Fibroblast of pulmonary artery (primary cell): ENCODE measurements at regions not wholly inside any gene's neighbourhood (a gene's known extent, or its start where the extent isn't known, plus 50 kb on each side); places are given as distances from the start of the nearest gene placed in this dataset.

ENCODE experiments used
- DNase-seq: peaks from one replicate; pipeline ENCODE4 v3.0.0-alpha.2; 2010; ENCODE audit warnings: low read depth
- H3K4me3 ChIP-seq: replicated peaks from 2 replicates; pipeline ENCODE4 v1.5.1; 2011; ENCODE audit warnings: low read depth, mild to moderate bottlenecking, control low read depth, low read length, moderate library complexity
- CTCF ChIP-seq: IDR thresholded peaks from 2 replicates; pipeline ENCODE4 v1.5.1; 2011; ENCODE audit warnings: mild to moderate bottlenecking, control low read depth, low read length, inconsistent platforms; ENCODE audit errors: missing control alignments

DNA sequence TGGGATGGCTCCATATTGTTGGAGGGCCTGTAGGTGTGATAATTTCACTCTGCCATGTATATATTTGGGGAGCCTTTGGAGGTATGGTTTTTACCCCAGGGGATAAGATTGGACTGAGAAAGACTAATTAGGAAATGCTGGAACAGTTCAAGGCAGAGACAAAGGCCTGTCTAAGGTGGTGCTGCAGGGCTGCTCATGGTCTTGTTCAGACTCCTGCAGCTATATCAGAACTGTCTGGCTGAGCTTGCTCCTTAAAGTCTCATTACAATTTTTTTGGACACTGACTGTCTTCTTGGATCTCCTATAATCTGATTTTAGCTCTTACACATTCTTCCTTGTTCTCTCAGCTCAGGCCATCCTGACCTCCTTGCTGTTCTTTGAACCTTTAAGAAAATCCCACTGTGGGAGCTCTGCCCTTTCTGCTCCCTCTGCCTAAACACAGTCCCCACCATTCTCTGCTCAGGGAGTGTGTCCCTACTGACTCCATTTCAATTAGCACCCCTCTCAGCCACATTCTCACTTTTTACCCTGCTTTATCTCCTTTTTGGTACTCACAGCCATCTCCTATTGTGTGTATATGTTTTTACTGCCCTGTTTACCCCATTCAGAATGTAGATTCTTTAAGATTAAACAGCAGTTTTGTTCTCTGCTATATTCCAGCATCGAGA lies 468.7 kb upstream of the FANCL start:
- H3K4me3 ChIP-seq = no peak overlapping the region
- no peak for TF ChIP-seq CTCF
- no peak for DNase-seq

DNA sequence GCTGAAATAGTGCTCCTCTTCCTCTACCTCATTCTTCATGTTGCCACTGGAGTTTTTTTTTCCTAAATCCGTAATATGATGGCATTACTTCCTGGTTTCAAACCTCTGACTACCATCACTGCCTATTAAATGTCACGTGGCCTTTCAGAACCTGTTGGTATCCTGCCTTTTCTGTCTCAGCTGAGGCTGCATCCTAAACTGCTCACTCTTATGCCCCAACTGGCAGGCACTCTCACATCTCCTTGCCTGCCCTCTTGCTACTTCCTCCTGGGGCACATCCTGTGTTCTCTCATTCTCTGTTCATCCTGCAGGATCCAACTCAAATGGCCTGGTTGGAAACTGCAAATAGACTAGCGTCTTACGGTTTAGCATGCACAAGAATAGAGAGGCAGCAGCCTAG lies 468.1 kb upstream of the FANCL start:
- H3K4me3 ChIP-seq = no peak overlapping the region
- TF ChIP-seq CTCF = no peak
- no peak for DNase-seq

- DNase-seq = no peak
- TF ChIP-seq CTCF = no peak
- no peak overlapping the region for H3K4me3 ChIP-seq
These were observed 467.4 kb upstream of the FANCL start for GRCh38 chr2:58708565-58708964.

DNA sequence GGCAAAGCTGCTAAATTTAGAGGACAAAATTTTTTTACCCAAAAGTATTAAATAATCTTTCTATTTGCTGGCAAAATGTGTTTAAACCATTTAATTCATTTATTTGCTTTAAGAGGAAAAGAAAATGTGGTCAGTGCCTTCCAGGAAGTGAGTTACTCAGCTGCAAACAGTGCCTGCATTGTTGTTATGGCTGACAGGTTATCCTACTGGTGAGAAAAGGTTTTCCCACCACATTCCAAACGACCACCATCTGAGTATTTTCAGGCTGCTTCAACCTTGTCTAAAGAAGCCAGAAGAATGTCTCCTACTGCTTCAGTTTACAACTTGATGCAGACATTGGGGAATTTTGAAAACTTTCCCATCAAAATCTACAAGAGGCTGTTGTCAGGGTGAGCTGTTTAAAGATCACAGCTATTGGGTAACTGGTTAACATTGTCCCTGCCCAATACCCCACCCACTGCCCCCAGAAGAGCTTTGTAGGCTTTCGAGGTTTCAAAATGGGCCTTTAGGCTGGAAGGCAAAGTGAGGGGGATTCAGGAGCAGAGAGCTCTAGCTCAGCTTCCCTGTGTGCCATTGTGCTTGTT lies 461.3 kb upstream of the FANCL start:
- peak; percentile 1 for DNase-seq
- no peak overlapping the region for H3K4me3 ChIP-seq
- no peak for TF ChIP-seq CTCF

GRCh38 chr2:58701688-58702301 lies 460.7 kb upstream of the FANCL start:
- DNase-seq = no peak
- TF ChIP-seq CTCF = no peak

GRCh38 chr2:58700591-58700990 lies 459.5 kb upstream of the FANCL start:
- DNase-seq = no peak
- no peak overlapping the region for H3K4me3 ChIP-seq
- TF ChIP-seq CTCF = no peak

More at GRCh38 chr2:58701688-58702301, 460.7 kb upstream of the FANCL start:
- no peak overlapping the region for H3K4me3 ChIP-seq

DNA sequence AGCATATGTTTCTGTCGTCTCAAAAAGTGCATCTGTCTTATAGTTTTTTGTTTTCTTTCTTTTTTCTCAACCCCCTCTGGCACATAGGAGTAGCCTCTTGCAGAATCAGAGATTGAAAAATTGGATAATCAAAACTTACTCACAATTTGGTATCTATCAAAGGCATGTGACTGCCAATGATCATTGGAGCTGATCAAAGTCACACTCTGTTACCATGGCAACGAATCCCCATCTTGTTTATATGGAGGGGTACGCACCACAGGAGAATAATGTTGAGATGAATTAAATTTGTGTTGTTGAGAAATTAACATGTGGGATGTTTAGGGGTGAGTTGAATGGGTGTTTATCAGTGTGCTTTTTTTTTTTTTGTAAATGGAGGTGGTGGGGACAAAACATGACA lies 458.3 kb upstream of the FANCL start:
- no peak overlapping the region for H3K4me3 ChIP-seq
- no peak for TF ChIP-seq CTCF
- no peak for DNase-seq
